ENCODE measurements at regions not wholly inside any gene's neighbourhood (a gene's known extent, or its start where the extent isn't known, plus 50 kb on each side); places are given as distances from the start of the nearest gene placed in this dataset.
A peak's percentile ranks its signal among the peaks of the same experiment; 100 is the strongest.

DNA sequence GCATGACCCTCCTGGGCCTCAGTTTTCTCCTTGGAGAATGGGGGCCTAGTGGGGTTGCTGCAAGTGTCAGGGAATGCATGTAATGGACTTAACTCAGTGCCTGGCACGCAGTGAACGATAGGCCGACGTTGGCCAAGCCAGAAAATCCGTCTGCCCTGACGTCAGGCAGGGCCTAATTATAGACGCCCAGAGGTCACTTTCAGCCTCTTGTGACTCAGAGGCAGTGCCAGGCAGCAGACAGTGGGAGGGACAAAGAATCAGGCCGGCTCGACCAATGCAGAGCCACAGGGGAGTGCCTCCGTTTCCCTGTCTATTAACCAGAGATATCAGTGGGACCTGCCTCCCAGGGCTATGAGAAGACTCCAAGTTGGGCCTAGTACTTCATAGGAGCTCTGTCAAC lies 115.0 kb downstream of the MN1 start:
- TF ChIP-seq, protein P1, sequence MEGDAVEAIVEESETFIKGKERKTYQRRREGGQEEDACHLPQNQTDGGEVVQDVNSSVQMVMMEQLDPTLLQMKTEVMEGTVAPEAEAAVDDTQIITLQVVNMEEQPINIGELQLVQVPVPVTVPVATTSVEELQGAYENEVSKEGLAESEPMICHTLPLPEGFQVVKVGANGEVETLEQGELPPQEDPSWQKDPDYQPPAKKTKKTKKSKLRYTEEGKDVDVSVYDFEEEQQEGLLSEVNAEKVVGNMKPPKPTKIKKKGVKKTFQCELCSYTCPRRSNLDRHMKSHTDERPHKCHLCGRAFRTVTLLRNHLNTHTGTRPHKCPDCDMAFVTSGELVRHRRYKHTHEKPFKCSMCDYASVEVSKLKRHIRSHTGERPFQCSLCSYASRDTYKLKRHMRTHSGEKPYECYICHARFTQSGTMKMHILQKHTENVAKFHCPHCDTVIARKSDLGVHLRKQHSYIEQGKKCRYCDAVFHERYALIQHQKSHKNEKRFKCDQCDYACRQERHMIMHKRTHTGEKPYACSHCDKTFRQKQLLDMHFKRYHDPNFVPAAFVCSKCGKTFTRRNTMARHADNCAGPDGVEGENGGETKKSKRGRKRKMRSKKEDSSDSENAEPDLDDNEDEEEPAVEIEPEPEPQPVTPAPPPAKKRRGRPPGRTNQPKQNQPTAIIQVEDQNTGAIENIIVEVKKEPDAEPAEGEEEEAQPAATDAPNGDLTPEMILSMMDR (IDR thresholded peaks at IDR 0.05; ENCODE audit: borderline replicate concordance): no peak
- Histone ChIP-seq H3K27me3 (ENCODE audit: low read depth) (no peaks in the 10 kb centered on the region), H3K9me3 (replicated peaks) (peaks cover 6% of the 10 kb centered on the region), H3K36me3 (no peaks in the 10 kb centered on the region), H3K27ac (replicated peaks) (peak overlapping the region; percentile 91), H3K4me1 (peaks cover 28% of the 10 kb centered on the region), H3K4me3 (no peak overlapping the region)
- intact Hi-C loops (cut with micrococcal nuclease): no loop called here
- peak; percentile 82 for DNase-seq

DNA sequence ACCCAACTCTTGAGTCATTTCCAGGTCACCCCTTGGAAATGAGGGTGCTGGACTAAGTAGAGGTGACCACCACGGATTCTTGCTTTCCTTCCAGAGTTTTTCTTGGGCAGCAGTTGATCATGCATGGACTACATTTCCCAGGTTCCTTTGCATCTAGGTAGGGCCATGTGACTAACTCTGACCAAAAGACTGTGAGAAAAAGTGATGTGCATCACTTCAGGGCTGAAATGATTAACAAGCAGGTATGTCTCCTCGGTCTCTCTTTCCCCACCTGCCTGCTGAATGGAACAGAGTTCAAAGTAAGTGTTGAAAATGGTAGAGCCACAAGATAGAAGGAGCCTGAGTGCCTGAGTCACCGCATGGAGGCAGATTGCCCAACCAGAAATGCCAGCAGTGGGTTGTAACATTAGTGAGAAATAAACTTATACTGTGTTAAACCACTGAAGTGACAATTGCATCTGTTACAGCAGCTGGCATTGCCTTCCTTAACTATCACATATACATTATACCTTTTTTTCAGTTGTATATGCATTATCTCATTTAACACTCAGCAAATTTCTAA lies 113.5 kb downstream of the MN1 start:
- TF ChIP-seq, protein P1 (IDR thresholded peaks at IDR 0.05; ENCODE audit: borderline replicate concordance): no peak

DNA sequence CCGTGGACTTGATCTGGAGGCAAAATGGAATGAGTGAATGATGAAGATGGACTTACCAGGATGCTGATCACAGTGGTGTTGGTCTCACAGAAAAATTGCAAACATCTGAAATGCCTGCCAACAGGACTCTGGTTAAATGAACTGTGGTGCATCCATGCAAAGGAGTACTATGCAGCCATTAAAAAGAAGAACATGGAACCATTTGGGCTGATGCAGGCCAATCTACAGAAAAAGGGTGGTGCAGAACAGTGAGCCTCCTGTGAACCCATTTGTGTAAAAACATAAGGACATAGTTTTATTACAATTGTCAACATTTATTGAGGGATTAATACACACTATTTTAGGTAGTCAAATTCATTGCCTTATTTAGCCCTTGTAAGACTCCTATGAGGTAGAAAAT lies 111.9 kb downstream of the MN1 start:
- H3K36me3 ChIP-seq: no peaks in the 10 kb centered on the region
- intact Hi-C loops (cut with micrococcal nuclease): no loop called here
- no peaks in the 10 kb centered on the region for H3K27me3 ChIP-seq (ENCODE audit: low read depth)
- peaks cover 28% of the 10 kb centered on the region for H3K4me1 ChIP-seq
- no peak overlapping the region for H3K27ac ChIP-seq (replicated peaks)
- H3K9me3 ChIP-seq (replicated peaks): peaks cover 6% of the 10 kb centered on the region
- no peak for DNase-seq
- H3K4me3 ChIP-seq: no peak overlapping the region
- TF ChIP-seq, protein P1 (IDR thresholded peaks at IDR 0.05; ENCODE audit: borderline replicate concordance): no peak

More for the DNA sequence above, 113.5 kb downstream of the MN1 start:
- peaks cover 28% of the 10 kb centered on the region for H3K4me1 ChIP-seq
- no peak for DNase-seq
- intact Hi-C loops (cut with micrococcal nuclease): no loop called here
- peaks cover 6% of the 10 kb centered on the region for H3K9me3 ChIP-seq (replicated peaks)
- H3K36me3 ChIP-seq: no peaks in the 10 kb centered on the region
- H3K4me3 ChIP-seq: no peak overlapping the region
- H3K27me3 ChIP-seq (ENCODE audit: low read depth): no peaks in the 10 kb centered on the region
- H3K27ac ChIP-seq (replicated peaks): no peak overlapping the region

DNA sequence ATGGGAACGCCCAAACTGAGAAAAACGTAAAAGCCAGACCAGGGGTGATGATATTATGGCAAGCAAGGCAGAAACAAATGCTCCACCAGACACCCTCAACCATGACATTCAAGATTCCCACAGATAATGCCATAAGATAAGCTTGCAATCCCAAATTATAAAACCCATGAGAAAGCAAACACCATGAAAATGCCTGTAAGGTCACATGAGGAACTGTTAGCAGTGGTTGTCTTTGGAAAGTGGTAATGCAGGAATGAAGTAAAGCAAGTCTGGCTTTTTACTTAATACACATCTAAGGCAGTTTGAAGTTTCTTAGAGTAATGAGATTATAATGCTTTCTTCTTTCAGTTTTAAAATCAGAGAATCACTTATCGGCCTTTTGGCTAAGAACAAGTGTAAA lies 111.0 kb downstream of the MN1 start:
- intact Hi-C loops (cut with micrococcal nuclease): no loop called here
- Histone ChIP-seq H3K4me3 (no peak overlapping the region), H3K4me1 (peaks cover 20% of the 10 kb centered on the region), H3K36me3 (no peaks in the 10 kb centered on the region), H3K9me3 (replicated peaks) (peaks cover 6% of the 10 kb centered on the region), H3K27ac (replicated peaks) (no peak overlapping the region), H3K27me3 (ENCODE audit: low read depth) (no peaks in the 10 kb centered on the region)
- DNase-seq: no peak
- TF ChIP-seq, protein P1 (IDR thresholded peaks at IDR 0.05; ENCODE audit: borderline replicate concordance): no peak

DNA sequence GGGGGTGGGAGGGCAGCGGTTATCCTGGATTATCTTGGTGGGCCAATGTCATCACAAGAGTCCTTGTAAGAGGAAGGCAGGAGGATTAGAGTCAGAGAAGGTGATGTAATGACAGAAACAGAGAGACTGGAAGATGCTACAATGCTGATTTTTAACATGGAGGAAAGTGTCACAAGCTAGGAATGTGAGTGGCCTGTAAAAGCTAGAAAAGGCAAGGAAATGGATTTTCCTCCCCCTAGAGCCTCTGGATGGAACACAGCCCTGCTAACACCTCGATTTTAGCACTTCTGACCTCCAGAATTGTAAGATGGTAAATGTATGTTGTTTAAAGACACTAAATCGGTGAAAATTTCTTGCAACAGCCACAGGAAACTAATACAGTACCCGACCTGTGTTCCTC lies 109.3 kb downstream of the MN1 start:
- intact Hi-C loops (cut with micrococcal nuclease): no loop called here
- Histone ChIP-seq H3K36me3 (no peaks in the 10 kb centered on the region), H3K4me1 (peaks cover 4% of the 10 kb centered on the region), H3K27ac (replicated peaks) (no peak overlapping the region), H3K27me3 (ENCODE audit: low read depth) (no peaks in the 10 kb centered on the region), H3K4me3 (no peak overlapping the region), H3K9me3 (replicated peaks) (peaks cover 12% of the 10 kb centered on the region)
- TF ChIP-seq, protein P1 (IDR thresholded peaks at IDR 0.05; ENCODE audit: borderline replicate concordance): no peak
- DNase-seq: no peak

Data from left ventricle myocardium inferior (tissue), 1 donor.